ENCODE measurements at regions not wholly inside any gene's neighbourhood (a gene's known extent, or its start where the extent isn't known, plus 50 kb on each side); places are given as distances from the start of the nearest gene placed in this dataset.

GRCh38 chr12:105745811-105746210 lies 392.9 kb downstream of the NUAK1 start (continued):
- TF ChIP-seq BHLHE40 (IDR thresholded peaks at IDR 0.05; ENCODE audit: low read length) (no peak), TEAD3 (CRISPR knock-in tag; optimal IDR thresholded peaks at IDR 0.05; ENCODE audit: borderline replicate concordance) (no peak), ZNF12 (CRISPR knock-in tag; IDR thresholded peaks at IDR 0.05) (no peak), ZNF552 (CRISPR knock-in tag; IDR thresholded peaks at IDR 0.05; ENCODE audit: borderline replicate concordance) (no peak), TP53 (CRISPR knock-in tag; conservative IDR thresholded peaks at IDR 0.05) (no peak)
- TF ChIP-seq, protein P1, sequence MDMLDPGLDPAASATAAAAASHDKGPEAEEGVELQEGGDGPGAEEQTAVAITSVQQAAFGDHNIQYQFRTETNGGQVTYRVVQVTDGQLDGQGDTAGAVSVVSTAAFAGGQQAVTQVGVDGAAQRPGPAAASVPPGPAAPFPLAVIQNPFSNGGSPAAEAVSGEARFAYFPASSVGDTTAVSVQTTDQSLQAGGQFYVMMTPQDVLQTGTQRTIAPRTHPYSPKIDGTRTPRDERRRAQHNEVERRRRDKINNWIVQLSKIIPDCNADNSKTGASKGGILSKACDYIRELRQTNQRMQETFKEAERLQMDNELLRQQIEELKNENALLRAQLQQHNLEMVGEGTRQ (IDR thresholded peaks at IDR 0.05; ENCODE audit: low read depth, low read length), result no peak
- TF ChIP-seq, protein P1 (CRISPR knock-in tag; IDR thresholded peaks at IDR 0.05; ENCODE audit: borderline replicate concordance), result no peak

GRCh38 chr12:105748806-105749600 lies 389.8 kb downstream of the NUAK1 start:
- DNase-seq (ENCODE audit: low spot score) (no peak), ATAC-seq (no peak), FAIRE-seq (no peak)
- H3K9ac ChIP-seq (ENCODE audit: insufficient read depth, low read depth, low read length), result no peak overlapping the region
- intact Hi-C loops (cut with micrococcal nuclease; ENCODE audit: unreplicated experiment), result no loop called here
- no peak overlapping the region for H3K27ac ChIP-seq (ENCODE audit: extremely low read length, insufficient read depth, low read length)
- H3K4me3 ChIP-seq (replicated peaks in 1 of 3; ENCODE audit: insufficient read depth in 1 of 3, low read depth in 2 of 3, low read length in 3 of 3), result no peak overlapping the region
- H3K79me2 ChIP-seq (ENCODE audit: insufficient read depth, low read length), result no peaks in the 10 kb centered on the region
- BruUV-seq (replicated peaks), result no TSS peak
- H4K20me1 ChIP-seq (ENCODE audit: insufficient read depth, low read length), result no peaks in the 10 kb centered on the region
- no peak overlapping the region for H2AFZ ChIP-seq (ENCODE audit: low read length)
- no peak overlapping the region for H3K4me2 ChIP-seq (ENCODE audit: low read depth, low read length)
- H3K9me3 ChIP-seq (ENCODE audit: low read length), result no peaks in the 10 kb centered on the region
- 30% methylated on average over 9 of the region's 9 CpGs for WGBS (ENCODE audit: low lambda C conversion rate)
- ChIA-PET CTCF (ENCODE audit: low intra/inter-chr PET ratio, low total read pairs) (no interaction called here), POLR2A (no interaction called here)
- no peaks in the 10 kb centered on the region for H3K27me3 ChIP-seq (ENCODE audit: control insufficient read depth in 1 of 2, insufficient read depth in 2 of 2, low read length in 2 of 2)
- in situ Hi-C loops (cut with HindIII; ENCODE audit: extremely low pct_ligation_motif_present, low pct_unique_long_range_greater_than_20kb), result no loop called here
- H3K36me3 ChIP-seq (replicated peaks in 1 of 2; ENCODE audit: control insufficient read depth in 1 of 2, insufficient read depth in 2 of 2, low read length in 2 of 2), result no peaks in the 10 kb centered on the region
- no peaks in the 10 kb centered on the region for H3K4me1 ChIP-seq (ENCODE audit: insufficient read depth, low read length)
- no peak for TF ChIP-seq GLI4 (CRISPR knock-in tag; IDR thresholded peaks at IDR 0.05; ENCODE audit: borderline replicate concordance)
- no peak for TF ChIP-seq ZNF570 (CRISPR knock-in tag; IDR thresholded peaks at IDR 0.05; ENCODE audit: borderline replicate concordance)
- no peak for TF ChIP-seq TEAD3 (CRISPR knock-in tag; optimal IDR thresholded peaks at IDR 0.05; ENCODE audit: borderline replicate concordance)
- TF ChIP-seq, protein P2, sequence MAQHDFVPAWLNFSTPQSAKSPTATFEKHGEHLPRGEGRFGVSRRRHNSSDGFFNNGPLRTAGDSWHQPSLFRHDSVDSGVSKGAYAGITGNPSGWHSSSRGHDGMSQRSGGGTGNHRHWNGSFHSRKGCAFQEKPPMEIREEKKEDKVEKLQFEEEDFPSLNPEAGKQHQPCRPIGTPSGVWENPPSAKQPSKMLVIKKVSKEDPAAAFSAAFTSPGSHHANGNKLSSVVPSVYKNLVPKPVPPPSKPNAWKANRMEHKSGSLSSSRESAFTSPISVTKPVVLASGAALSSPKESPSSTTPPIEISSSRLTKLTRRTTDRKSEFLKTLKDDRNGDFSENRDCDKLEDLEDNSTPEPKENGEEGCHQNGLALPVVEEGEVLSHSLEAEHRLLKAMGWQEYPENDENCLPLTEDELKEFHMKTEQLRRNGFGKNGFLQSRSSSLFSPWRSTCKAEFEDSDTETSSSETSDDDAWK (CRISPR knock-in tag; IDR thresholded peaks at IDR 0.05), result no peak
- no peak for TF ChIP-seq ZNF30 (CRISPR knock-in tag; IDR thresholded peaks at IDR 0.05)
- no peak for TF ChIP-seq ZFP82 (CRISPR knock-in tag; IDR thresholded peaks at IDR 0.05; ENCODE audit: borderline replicate concordance)
- no peak for TF ChIP-seq CENPBD1 (CRISPR knock-in tag; IDR thresholded peaks at IDR 0.05; ENCODE audit: borderline replicate concordance, low read depth)
- no peak for TF ChIP-seq ZNF749 (CRISPR knock-in tag; IDR thresholded peaks at IDR 0.05; ENCODE audit: borderline replicate concordance)
- no peak for TF ChIP-seq MEIS1 (CRISPR knock-in tag; IDR thresholded peaks at IDR 0.05; ENCODE audit: borderline replicate concordance)
- TF ChIP-seq, protein P3, sequence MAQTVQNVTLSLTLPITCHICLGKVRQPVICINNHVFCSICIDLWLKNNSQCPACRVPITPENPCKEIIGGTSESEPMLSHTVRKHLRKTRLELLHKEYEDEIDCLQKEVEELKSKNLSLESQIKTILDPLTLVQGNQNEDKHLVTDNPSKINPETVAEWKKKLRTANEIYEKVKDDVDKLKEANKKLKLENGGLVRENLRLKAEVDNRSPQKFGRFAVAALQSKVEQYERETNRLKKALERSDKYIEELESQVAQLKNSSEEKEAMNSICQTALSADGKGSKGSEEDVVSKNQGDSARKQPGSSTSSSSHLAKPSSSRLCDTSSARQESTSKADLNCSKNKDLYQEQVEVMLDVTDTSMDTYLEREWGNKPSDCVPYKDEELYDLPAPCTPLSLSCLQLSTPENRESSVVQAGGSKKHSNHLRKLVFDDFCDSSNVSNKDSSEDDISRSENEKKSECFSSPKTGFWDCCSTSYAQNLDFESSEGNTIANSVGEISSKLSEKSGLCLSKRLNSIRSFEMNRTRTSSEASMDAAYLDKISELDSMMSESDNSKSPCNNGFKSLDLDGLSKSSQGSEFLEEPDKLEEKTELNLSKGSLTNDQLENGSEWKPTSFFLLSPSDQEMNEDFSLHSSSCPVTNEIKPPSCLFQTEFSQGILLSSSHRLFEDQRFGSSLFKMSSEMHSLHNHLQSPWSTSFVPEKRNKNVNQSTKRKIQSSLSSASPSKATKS (CRISPR knock-in tag; IDR thresholded peaks at IDR 0.05), result no peak
- no peak for TF ChIP-seq TAF1 (CRISPR knock-in tag; IDR thresholded peaks at IDR 0.05)
